H9 (cell line): ENCODE measurements at regions not wholly inside any gene's neighbourhood (a gene's known extent, or its start where the extent isn't known, plus 50 kb on each side); places are given as distances from the start of the nearest gene placed in this dataset.

Source experiments
- DNase-seq: peaks from one replicate; pipeline ENCODE4 v3.0.0-alpha.2; 2017
- H2AFZ ChIP-seq: one replicate; pipeline ENCODE4 v1.6.1; 2013; ENCODE audit warnings: mild to moderate bottlenecking, low read length, control low read depth, moderate library complexity
- H2AK5ac ChIP-seq: 2 replicates; pipeline ENCODE4 v1.6.1; 2013; ENCODE audit warnings: low read length, control low read depth, mixed read lengths; ENCODE audit not compliant: insufficient read length
- H2BK120ac ChIP-seq: one replicate; pipeline ENCODE4 v1.6.1; 2013; ENCODE audit warnings: low read depth, mild to moderate bottlenecking, low read length, control low read depth, inconsistent platforms; ENCODE audit not compliant: poor library complexity, severe bottlenecking
- H2BK12ac ChIP-seq: 2 replicates; pipeline ENCODE4 v1.6.1; 2013; ENCODE audit warnings: low read length, control low read depth, mixed read lengths, low read depth; ENCODE audit not compliant: insufficient read length
- H2BK15ac ChIP-seq: 2 replicates; pipeline ENCODE4 v1.6.1; 2013; ENCODE audit warnings: low read depth, low read length, control low read depth
- H2BK20ac ChIP-seq: one replicate; pipeline ENCODE4 v1.6.1; 2013; ENCODE audit warnings: low read depth, mild to moderate bottlenecking, low read length, control low read depth, inconsistent platforms; ENCODE audit not compliant: poor library complexity, severe bottlenecking
- H2BK5ac ChIP-seq: 2 replicates; pipeline ENCODE4 v1.6.1; 2013; ENCODE audit warnings: low read length, control low read depth, mixed read lengths; ENCODE audit not compliant: insufficient read length
- H3K14ac ChIP-seq: 2 replicates; pipeline ENCODE4 v1.6.1; 2013; ENCODE audit warnings: low read length, control low read depth; ENCODE audit not compliant: insufficient read depth
- H3K18ac ChIP-seq: 2 replicates; pipeline ENCODE4 v1.6.1; 2013; ENCODE audit warnings: low read depth, mild to moderate bottlenecking, mixed read lengths, low read length, control low read depth; ENCODE audit not compliant: insufficient read length
- H3K23ac ChIP-seq: 2 replicates; pipeline ENCODE4 v1.6.1; 2013; ENCODE audit warnings: low read length, control low read depth, mixed read lengths, low read depth; ENCODE audit not compliant: insufficient read length
- H3K23me2 ChIP-seq: 2 replicates; pipeline ENCODE4 v1.6.1; 2013; ENCODE audit warnings: low read depth, mild to moderate bottlenecking, mixed read lengths, low read length, control low read depth; ENCODE audit not compliant: insufficient read length, poor library complexity, severe bottlenecking
- H3K27ac ChIP-seq: 2 replicates; pipeline ENCODE4 v1.5.1; 2013; ENCODE audit warnings: low read length, control low read depth, mixed read lengths, low read depth; ENCODE audit not compliant: insufficient read length
- H3K27me3 ChIP-seq: 2 replicates; pipeline ENCODE4 v1.6.1; 2013; ENCODE audit warnings: low read length, control low read depth, inconsistent platforms; ENCODE audit not compliant: insufficient read depth
- H3K4ac ChIP-seq: 2 replicates; pipeline ENCODE4 v1.6.1; 2013; ENCODE audit warnings: low read depth, mild to moderate bottlenecking, control low read depth, inconsistent platforms, low read length, moderate library complexity
- H3K4me1 ChIP-seq: 2 replicates; pipeline ENCODE4 v1.6.1; 2013; ENCODE audit warnings: low read length, control low read depth, inconsistent platforms; ENCODE audit not compliant: insufficient read depth
- H3K4me2 ChIP-seq: 2 replicates; pipeline ENCODE4 v1.6.1; 2013; ENCODE audit warnings: low read length, control low read depth, mixed read lengths; ENCODE audit not compliant: insufficient read length, insufficient read depth
- H3K56ac ChIP-seq: 2 replicates; pipeline ENCODE4 v1.6.1; 2013; ENCODE audit warnings: low read depth, mild to moderate bottlenecking, mixed read lengths, low read length, control low read depth; ENCODE audit not compliant: insufficient read length
- H3K79me1 ChIP-seq: 2 replicates; pipeline ENCODE4 v1.6.1; 2013; ENCODE audit warnings: low read depth, mild to moderate bottlenecking, moderate library complexity, low read length, control low read depth, inconsistent platforms; ENCODE audit not compliant: insufficient read depth, poor library complexity, severe bottlenecking
- H3K79me2 ChIP-seq: 2 replicates; pipeline ENCODE4 v1.6.1; 2013; ENCODE audit warnings: low read length, control low read depth, inconsistent platforms; ENCODE audit not compliant: insufficient read depth
- H3K9ac ChIP-seq: 2 replicates; pipeline ENCODE4 v1.6.1; 2013; ENCODE audit warnings: low read length, control low read depth, mixed read lengths; ENCODE audit not compliant: insufficient read length; ENCODE audit errors: extremely low read depth
- H3K9me3 ChIP-seq: one replicate; pipeline ENCODE4 v1.6.1; 2013; ENCODE audit warnings: low read depth, low read length, inconsistent platforms; ENCODE audit not compliant: control insufficient read depth
- H3T11ph ChIP-seq: one replicate; pipeline ENCODE4 v1.6.1; 2013; ENCODE audit warnings: mild to moderate bottlenecking, low read length, control low read depth, inconsistent platforms
- H4K20me1 ChIP-seq: one replicate; pipeline ENCODE4 v1.6.1; 2013; ENCODE audit not compliant: control insufficient read depth, insufficient read length, insufficient read depth
- H4K5ac ChIP-seq: 2 replicates; pipeline ENCODE4 v1.6.1; 2013; ENCODE audit warnings: low read depth, mild to moderate bottlenecking, mixed read lengths, low read length, control low read depth; ENCODE audit not compliant: insufficient read length
- H4K8ac ChIP-seq: replicated peaks from 2 replicates; pipeline ENCODE4 v1.6.1; 2013; ENCODE audit warnings: low read length, control low read depth, mixed read lengths, low read depth; ENCODE audit not compliant: insufficient read length
- H4K91ac ChIP-seq: 2 replicates; pipeline ENCODE4 v1.6.1; 2013; ENCODE audit warnings: low read depth, mild to moderate bottlenecking, moderate library complexity, mixed read lengths, low read length, control low read depth; ENCODE audit not compliant: insufficient read length
- H3K27ac Mint-ChIP-seq, 3 experiments: 2 replicates in 2 of 3; 3 replicates in 1 of 3; pipeline ENCODE4 v1.8.0; 2020 to 2021; ENCODE audit warnings: mixed read lengths in 3 of 3, mild to moderate bottlenecking in 1 of 3, moderate library complexity in 1 of 3
- H3K27me3 Mint-ChIP-seq: 2 replicates; pipeline ENCODE4 v1.8.0; 2021; ENCODE audit warnings: low read depth, mild to moderate bottlenecking, moderate library complexity, mixed read lengths
- H3K36me3 Mint-ChIP-seq, 3 experiments: 2 replicates in 2 of 3; 3 replicates in 1 of 3; pipeline ENCODE4 v1.8.0; 2020 to 2021; ENCODE audit warnings: low read depth in 3 of 3, mixed read lengths in 3 of 3; ENCODE audit not compliant: insufficient read depth in 1 of 3
- H3K4me1 Mint-ChIP-seq, 2 experiments: 2 replicates each; pipeline ENCODE4 v1.8.0; 2020; ENCODE audit warnings: mixed read lengths in 2 of 2
- H3K4me3 Mint-ChIP-seq, 2 experiments: 2 replicates in 1 of 2; 3 replicates in 1 of 2; pipeline ENCODE4 v1.8.0; 2020 to 2021; ENCODE audit warnings: mild to moderate bottlenecking in 2 of 2, mixed read lengths in 2 of 2, moderate library complexity in 1 of 2
- H3K9me3 Mint-ChIP-seq, 2 experiments: 2 replicates in 1 of 2; 3 replicates in 1 of 2; pipeline ENCODE4 v1.8.0; 2020; ENCODE audit warnings: mild to moderate bottlenecking in 2 of 2, mixed read lengths in 2 of 2, moderate library complexity in 1 of 2
- WGBS: extraction: QIAGEN DNeasy Blood & Tissue Kit; methylation state at CpG from one replicate; pipeline ENCODE4 v1.1.7; 2013; ENCODE audit warnings: missing lambda C conversion rate, low lambda C conversion rate, mixed read lengths; ENCODE audit not compliant: insufficient read length; ENCODE audit errors: extremely low coverage; 5-methylcytosine and 5-hydroxymethylcytosine counted together
- TF ChIP-seq, protein P1 (sequence below): fragments of 200-600 bp; sonication (generic); conservative IDR thresholded peaks from 3 replicates; pipeline ENCODE4 v1.8.0; 2021; ENCODE audit warnings: antibody characterized with exemption, mild to moderate bottlenecking

DNA sequence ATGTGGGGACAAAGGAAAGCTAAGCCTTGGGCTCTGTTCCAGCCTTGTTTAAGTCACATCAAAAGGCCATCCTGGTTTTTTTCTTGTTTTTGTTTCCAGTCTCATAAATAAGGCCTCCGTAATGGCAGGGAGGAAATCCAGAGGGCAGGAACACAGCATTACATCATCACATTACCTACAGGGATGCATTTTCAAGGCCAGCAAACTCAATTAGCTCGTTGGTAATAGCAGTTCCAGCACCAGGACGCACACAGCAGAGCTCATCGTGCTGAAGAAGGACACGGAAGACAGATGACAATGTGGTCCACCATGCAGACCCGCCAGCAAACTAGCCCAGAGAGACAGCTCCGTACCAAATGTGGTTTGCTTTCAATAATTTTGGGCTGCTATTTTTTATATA, 1209.2 kb downstream of the TYW1 start:
- Histone ChIP-seq H3K9me3 (no peaks in the 10 kb centered on the region), H3K4me1 (no peaks in the 10 kb centered on the region; the same call in 1 of the 2 replicates), H3K14ac (no peak overlapping the region), H2BK5ac (no peak overlapping the region), H3T11ph (no peak overlapping the region), H3K79me2 (no peaks in the 10 kb centered on the region), H3K4ac (no peak overlapping the region), H4K5ac (no peak overlapping the region), H2BK12ac (no peak overlapping the region), H2AK5ac (no peak overlapping the region), H2BK20ac (no peak overlapping the region), H3K27me3 (no peaks in the 10 kb centered on the region), H3K23me2 (no peaks in the 10 kb centered on the region), H3K79me1 (no peaks in the 10 kb centered on the region), H2BK15ac (no peak overlapping the region), H3K9ac (no peak overlapping the region), H3K23ac (no peak overlapping the region), H4K20me1 (no peaks in the 10 kb centered on the region), H4K91ac (no peak overlapping the region), H3K27ac (no peak overlapping the region), H3K56ac (no peak overlapping the region), H2AFZ (no peak overlapping the region), H4K8ac (no peak overlapping the region), H3K4me2 (no peak overlapping the region), H2BK120ac (no peak overlapping the region), H3K18ac (no peak overlapping the region)
- H3K27me3 Mint-ChIP-seq = peaks cover 1% of the 10 kb centered on the region; the same call in 1 of the 2 replicates
- H3K9me3 Mint-ChIP-seq = peaks cover 0 to 7% of the 10 kb centered on the region in 2 experiments; a peak in 4 of 5 replicates
- peaks cover 14 to 35% of the 10 kb centered on the region in 2 experiments for H3K4me1 Mint-ChIP-seq
- no peak for DNase-seq
- no CpG with 5 or more reads among the region's 7 CpGs for WGBS
- no peak overlapping the region for H3K27ac Mint-ChIP-seq
- TF ChIP-seq, protein P1, sequence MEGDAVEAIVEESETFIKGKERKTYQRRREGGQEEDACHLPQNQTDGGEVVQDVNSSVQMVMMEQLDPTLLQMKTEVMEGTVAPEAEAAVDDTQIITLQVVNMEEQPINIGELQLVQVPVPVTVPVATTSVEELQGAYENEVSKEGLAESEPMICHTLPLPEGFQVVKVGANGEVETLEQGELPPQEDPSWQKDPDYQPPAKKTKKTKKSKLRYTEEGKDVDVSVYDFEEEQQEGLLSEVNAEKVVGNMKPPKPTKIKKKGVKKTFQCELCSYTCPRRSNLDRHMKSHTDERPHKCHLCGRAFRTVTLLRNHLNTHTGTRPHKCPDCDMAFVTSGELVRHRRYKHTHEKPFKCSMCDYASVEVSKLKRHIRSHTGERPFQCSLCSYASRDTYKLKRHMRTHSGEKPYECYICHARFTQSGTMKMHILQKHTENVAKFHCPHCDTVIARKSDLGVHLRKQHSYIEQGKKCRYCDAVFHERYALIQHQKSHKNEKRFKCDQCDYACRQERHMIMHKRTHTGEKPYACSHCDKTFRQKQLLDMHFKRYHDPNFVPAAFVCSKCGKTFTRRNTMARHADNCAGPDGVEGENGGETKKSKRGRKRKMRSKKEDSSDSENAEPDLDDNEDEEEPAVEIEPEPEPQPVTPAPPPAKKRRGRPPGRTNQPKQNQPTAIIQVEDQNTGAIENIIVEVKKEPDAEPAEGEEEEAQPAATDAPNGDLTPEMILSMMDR = no peak
- no peak overlapping the region for H3K4me3 Mint-ChIP-seq
- H3K36me3 Mint-ChIP-seq = peaks cover 0 to 3% (median 0%) of the 10 kb centered on the region in 3 experiments; a peak in 3 of 7 replicates
